ENCODE measurements at regions not wholly inside any gene's neighbourhood (a gene's known extent, or its start where the extent isn't known, plus 50 kb on each side); places are given as distances from the start of the nearest gene placed in this dataset.

GRCh38 chr3:151609491-151609890 lies 124.2 kb upstream of the AADACL2 start:
- in situ Hi-C loops (cut with MboI) = no loop called here
- Histone ChIP-seq H3K9me3 (replicated peaks; ENCODE audit: control insufficient read depth, insufficient read depth, low read depth, low read length) (no peaks in the 10 kb centered on the region), H4K20me1 (replicated peaks; ENCODE audit: control insufficient read depth, insufficient read depth, low read length) (no peaks in the 10 kb centered on the region), H3K4me3 (no peak overlapping the region), H3K4me1 (replicated peaks in 1 of 2; ENCODE audit: control insufficient read depth in 2 of 2, insufficient read depth in 2 of 2, low read length in 2 of 2) (no peaks in the 10 kb centered on the region), H3K9me1 (ENCODE audit: control insufficient read depth, insufficient read depth, low read length) (no peaks in the 10 kb centered on the region), H3K27me3 (ENCODE audit: control insufficient read depth in 2 of 2, insufficient read depth in 2 of 2, low read length in 2 of 2) (no peaks in the 10 kb centered on the region), H3K36me3 (ENCODE audit: control insufficient read depth, insufficient read depth, low read length) (no peaks in the 10 kb centered on the region), H2AFZ (ENCODE audit: low read depth, low read length) (no peak overlapping the region), H3K79me2 (ENCODE audit: control insufficient read depth, insufficient read depth, low read length) (no peaks in the 10 kb centered on the region), H3K27ac (ENCODE audit: extremely low read depth, low read depth, low read length) (no peak overlapping the region), H3K9ac (ENCODE audit: insufficient read depth in 1 of 2, low read depth in 2 of 2, low read length in 2 of 2) (no peak overlapping the region), H3K4me2 (ENCODE audit: insufficient read depth, low read length) (no peak overlapping the region)
- FAIRE-seq = no peak
- WGBS (ENCODE audit: insufficient coverage, low coverage, missing lambda C conversion rate) = 48% methylated on average over 2 of the region's 2 CpGs
- BruUV-seq (replicated peaks) = no TSS peak
- POLR2A ChIA-PET = no interaction called here
- no peak for DNase-seq (ENCODE audit: extremely low read depth in 1 of 4, low spot score in 3 of 4)
- ATAC-seq = no peak
- CTCF ChIA-PET (ENCODE audit: low intra/inter-chr PET ratio) = no interaction called here
- intact Hi-C loops (cut with micrococcal nuclease) = no loop called here
- TF ChIP-seq BCLAF1 (IDR thresholded peaks at IDR 0.05; ENCODE audit: borderline replicate concordance in 1 of 2, control insufficient read depth in 1 of 2, low read depth in 2 of 2, low read length in 1 of 2) = no peak
- TF ChIP-seq ELF4 (CRISPR knock-in tag; IDR thresholded peaks at IDR 0.05) = no peak
- TF ChIP-seq ATF7 (IDR thresholded peaks at IDR 0.05) = no peak
- no peak for TF ChIP-seq E4F1 (CRISPR knock-in tag; IDR thresholded peaks at IDR 0.05; ENCODE audit: borderline replicate concordance)
- TF ChIP-seq DDX20 (tag; IDR thresholded peaks at IDR 0.05; ENCODE audit: low read depth) = no peak
- no peak for TF ChIP-seq BDP1 (IDR thresholded peaks at IDR 0.05; ENCODE audit: insufficient read depth, insufficient read length)
- no peak for TF ChIP-seq ZNF398 (CRISPR knock-in tag; IDR thresholded peaks at IDR 0.05)
- no peak for TF ChIP-seq HOMEZ (CRISPR knock-in tag; IDR thresholded peaks at IDR 0.05)
- TF ChIP-seq SRSF7 (optimal IDR thresholded peaks at IDR 0.05; ENCODE audit: low read depth, low read length) = no peak
- TF ChIP-seq CBFB (CRISPR knock-in tag; IDR thresholded peaks at IDR 0.05) = no peak
- no peak for TF ChIP-seq ZNF699 (CRISPR knock-in tag; IDR thresholded peaks at IDR 0.05; ENCODE audit: insufficient replicate concordance)
- TF ChIP-seq PYGO2 (tag; IDR thresholded peaks at IDR 0.05) = no peak
- TF ChIP-seq HEY1 (CRISPR knock-in tag; IDR thresholded peaks at IDR 0.05; ENCODE audit: borderline replicate concordance) = no peak
- no peak for TF ChIP-seq GABPB2 (CRISPR knock-in tag; conservative IDR thresholded peaks at IDR 0.05)
- TF ChIP-seq FUS (optimal IDR thresholded peaks at IDR 0.05; ENCODE audit: low read depth, low read length) = no peak
